Activated CD4-positive, alpha-beta memory T cell treated with anti-CD3 and anti-CD28 coated beads for 36 hours (primary cell): ENCODE measurements at regions not wholly inside any gene's neighbourhood (a gene's known extent, or its start where the extent isn't known, plus 50 kb on each side); places are given as distances from the start of the nearest gene placed in this dataset.

Experiments
- CTCF ChIA-PET: fragments of 350-600 bp; sonication (Branson Sonifier 250); formaldehyde crosslinking; loops from one replicate; lab custom pipeline; 2021; ENCODE audit warnings: antibody characterized with exemption, inconsistent platforms; lab: Charles Lee
- POLR2A ChIA-PET: fragments of 350-600 bp; sonication (Branson Sonifier 250); formaldehyde crosslinking; loops from one replicate; lab custom pipeline; 2021; ENCODE audit warnings: antibody characterized with exemption; lab: Charles Lee
- DNase-seq: peaks from one replicate; pipeline ENCODE4 v3.0.0-alpha.2; 2020
- H3K27ac Mint-ChIP-seq: one replicate; pipeline ENCODE4 v1.8.0; 2021; ENCODE audit warnings: mixed read lengths
- H3K27me3 Mint-ChIP-seq: one replicate; pipeline ENCODE4 v1.8.0; 2021; ENCODE audit warnings: mixed read lengths
- H3K36me3 Mint-ChIP-seq: one replicate; pipeline ENCODE4 v1.8.0; 2021; ENCODE audit warnings: mixed read lengths
- H3K4me1 Mint-ChIP-seq: one replicate; pipeline ENCODE4 v1.8.0; 2021; ENCODE audit warnings: low read depth, mixed read lengths
- H3K4me3 Mint-ChIP-seq: one replicate; pipeline ENCODE4 v1.8.0; 2021; ENCODE audit warnings: mild to moderate bottlenecking, mixed read lengths
- H3K9me3 Mint-ChIP-seq: one replicate; pipeline ENCODE4 v1.8.0; 2021; ENCODE audit warnings: mixed read lengths
- intact Hi-C: fragments of 100-400 bp; cut with micrococcal nuclease; formaldehyde crosslinking; loops from one replicate; pipeline ENCODE4 v1.15.1; 2023

GRCh38 chr18:10023853-10024570, 110.2 kb downstream of the VAPA start:
- Mint-ChIP-seq H3K4me1 (no peaks in the 10 kb centered on the region), H3K9me3 (no peaks in the 10 kb centered on the region), H3K27me3 (no peaks in the 10 kb centered on the region), H3K36me3 (no peaks in the 10 kb centered on the region), H3K27ac (no peak overlapping the region), H3K4me3 (no peak overlapping the region)
- POLR2A ChIA-PET, result no interaction called here
- CTCF ChIA-PET, result no interaction called here
- intact Hi-C loops, result no loop called here
- DNase-seq, result no peak

GRCh38 chr18:10025711-10026670, 112.2 kb downstream of the VAPA start:
- ChIA-PET POLR2A (no interaction called here), CTCF (no interaction called here)
- Mint-ChIP-seq H3K27ac (no peak overlapping the region), H3K27me3 (peaks cover 2% of the 10 kb centered on the region), H3K4me1 (no peaks in the 10 kb centered on the region), H3K4me3 (no peak overlapping the region), H3K36me3 (no peaks in the 10 kb centered on the region), H3K9me3 (no peaks in the 10 kb centered on the region)
- intact Hi-C loops, result no loop called here
- DNase-seq, result no peak

- intact Hi-C loops, result no loop called here
- no peaks in the 10 kb centered on the region for H3K4me1 Mint-ChIP-seq
- no peak for DNase-seq
- H3K27me3 Mint-ChIP-seq, result peaks cover 5% of the 10 kb centered on the region
- H3K9me3 Mint-ChIP-seq, result no peaks in the 10 kb centered on the region
- CTCF ChIA-PET, result interaction anchor here (1.1 kb wide), 1 partner anchor 15 kb away, joined by 3 read pairs; no protein-coding TSS in a partner anchor
- POLR2A ChIA-PET, result no interaction called here
- H3K36me3 Mint-ChIP-seq, result no peaks in the 10 kb centered on the region
- H3K27ac Mint-ChIP-seq, result no peak overlapping the region
- no peak overlapping the region for H3K4me3 Mint-ChIP-seq
These were observed 113.2 kb downstream of the VAPA start for GRCh38 chr18:10027031-10027430.

GRCh38 chr18:10027461-10027860, 113.6 kb downstream of the VAPA start:
- intact Hi-C loops, result no loop called here
- Mint-ChIP-seq H3K4me1 (no peaks in the 10 kb centered on the region), H3K9me3 (no peaks in the 10 kb centered on the region), H3K36me3 (no peaks in the 10 kb centered on the region), H3K27ac (no peak overlapping the region), H3K4me3 (no peak overlapping the region), H3K27me3 (peaks cover 5% of the 10 kb centered on the region)
- ChIA-PET POLR2A (no interaction called here), CTCF (interaction anchor here (1.1 kb wide), 1 partner anchor 14 kb away, joined by 3 read pairs; no protein-coding TSS in a partner anchor)
- no peak for DNase-seq

- Mint-ChIP-seq H3K27me3 (peaks cover 14% of the 10 kb centered on the region), H3K4me3 (no peak overlapping the region), H3K36me3 (no peaks in the 10 kb centered on the region), H3K9me3 (no peaks in the 10 kb centered on the region), H3K27ac (no peak overlapping the region), H3K4me1 (no peaks in the 10 kb centered on the region)
- ChIA-PET POLR2A (no interaction called here), CTCF (no interaction called here)
- no peak for DNase-seq
- intact Hi-C loops, result no loop called here
These were observed 115.9 kb downstream of the VAPA start for GRCh38 chr18:10029711-10030110.

GRCh38 chr18:10030816-10031541, 117.2 kb downstream of the VAPA start:
- Mint-ChIP-seq H3K36me3 (no peaks in the 10 kb centered on the region), H3K4me3 (no peak overlapping the region), H3K27ac (no peak overlapping the region), H3K4me1 (no peaks in the 10 kb centered on the region), H3K9me3 (no peaks in the 10 kb centered on the region), H3K27me3 (peaks cover 14% of the 10 kb centered on the region)
- no peak for DNase-seq
- CTCF ChIA-PET, result no interaction called here
- POLR2A ChIA-PET, result no interaction called here
- intact Hi-C loops, result no loop called here

- H3K4me1 Mint-ChIP-seq, result no peaks in the 10 kb centered on the region
- DNase-seq, result no peak
- H3K27me3 Mint-ChIP-seq, result peaks cover 15% of the 10 kb centered on the region
- no peak overlapping the region for H3K4me3 Mint-ChIP-seq
- H3K9me3 Mint-ChIP-seq, result no peaks in the 10 kb centered on the region
- H3K36me3 Mint-ChIP-seq, result no peaks in the 10 kb centered on the region
- no peak overlapping the region for H3K27ac Mint-ChIP-seq
- ChIA-PET CTCF (no interaction called here), POLR2A (no interaction called here)
- intact Hi-C loops, result no loop called here
These were observed 118.7 kb downstream of the VAPA start for GRCh38 chr18:10032331-10033015.

- Mint-ChIP-seq H3K4me3 (no peak overlapping the region), H3K27ac (no peak overlapping the region)
These were observed 119.2 kb downstream of the VAPA start for GRCh38 chr18:10033016-10033399.

GRCh38 chr18:10035281-10035991, 121.6 kb downstream of the VAPA start:
- ChIA-PET POLR2A (no interaction called here), CTCF (no interaction called here)
- Mint-ChIP-seq H3K36me3 (no peaks in the 10 kb centered on the region), H3K9me3 (no peaks in the 10 kb centered on the region), H3K27me3 (peaks cover 15% of the 10 kb centered on the region), H3K4me1 (no peaks in the 10 kb centered on the region), H3K4me3 (no peak overlapping the region), H3K27ac (no peak overlapping the region)
- DNase-seq, result no peak
- intact Hi-C loops, result no loop called here

More at GRCh38 chr18:10033016-10033399, 119.2 kb downstream of the VAPA start:
- ChIA-PET CTCF (no interaction called here), POLR2A (no interaction called here)
- peaks cover 15% of the 10 kb centered on the region for H3K27me3 Mint-ChIP-seq
- DNase-seq, result no peak
- H3K9me3 Mint-ChIP-seq, result no peaks in the 10 kb centered on the region
- intact Hi-C loops, result no loop called here
- H3K36me3 Mint-ChIP-seq, result no peaks in the 10 kb centered on the region
- H3K4me1 Mint-ChIP-seq, result no peaks in the 10 kb centered on the region

- Mint-ChIP-seq H3K27me3 (peaks cover 10% of the 10 kb centered on the region), H3K4me1 (no peaks in the 10 kb centered on the region), H3K27ac (no peak overlapping the region), H3K36me3 (no peaks in the 10 kb centered on the region), H3K9me3 (peaks cover 8% of the 10 kb centered on the region), H3K4me3 (no peak overlapping the region)
- intact Hi-C loops, result no loop called here
- DNase-seq, result no peak
- POLR2A ChIA-PET, result no interaction called here
- CTCF ChIA-PET, result no interaction called here
These were observed 122.7 kb downstream of the VAPA start for GRCh38 chr18:10036479-10036878.

- CTCF ChIA-PET, result no interaction called here
- POLR2A ChIA-PET, result no interaction called here
These were observed 123.4 kb downstream of the VAPA start for GRCh38 chr18:10037181-10037580.

More at GRCh38 chr18:10037181-10037580, 123.4 kb downstream of the VAPA start:
- Mint-ChIP-seq H3K27me3 (peaks cover 10% of the 10 kb centered on the region), H3K9me3 (peaks cover 13% of the 10 kb centered on the region), H3K4me3 (no peak overlapping the region), H3K4me1 (no peaks in the 10 kb centered on the region), H3K36me3 (no peaks in the 10 kb centered on the region), H3K27ac (no peak overlapping the region)
- DNase-seq, result no peak
- intact Hi-C loops, result no loop called here
